H1 (cell line): ENCODE measurements at regions not wholly inside any gene's neighbourhood (a gene's known extent, or its start where the extent isn't known, plus 50 kb on each side); places are given as distances from the start of the nearest gene placed in this dataset.

ENCODE experiments used
- CTCF ChIA-PET: fragments of 300-600 bp; sonication (Branson Sonifier 250); formaldehyde crosslinking; loops from one replicate; lab custom pipeline; 2021; ENCODE audit not compliant: partially characterized antibody; lab: Charles Lee
- POLR2A ChIA-PET: fragments of 300-600 bp; sonication (Branson Sonifier 250); formaldehyde crosslinking; loops from one replicate; lab custom pipeline; 2021; ENCODE audit warnings: inconsistent platforms; ENCODE audit not compliant: partially characterized antibody; lab: Charles Lee
- DNase-seq, 2 experiments: peaks; one replicate each; pipeline versions ENCODE4 v3.0.0 to v3.0.0-alpha.2; 2010 to 2022; ENCODE audit warnings: low spot score in 2 of 2, low read depth in 1 of 2, mixed read lengths in 1 of 2
- FAIRE-seq: peaks from 2 replicates; lab custom pipeline; 2011; peaks lifted over from hg19 to GRCh38; lab: Jason Lieb, UNC
- H2AFZ ChIP-seq: 2 replicates; pipeline ENCODE4 v1.8.1; 2012; ENCODE audit warnings: low read length, inconsistent platforms
- H2AK5ac ChIP-seq: 2 replicates; pipeline ENCODE4 v1.6.1; 2013; ENCODE audit warnings: low read depth, low read length
- H2BK120ac ChIP-seq: replicated peaks from 2 replicates; pipeline ENCODE3; 2013; ENCODE audit warnings: low read depth, low read length, inconsistent platforms
- H2BK12ac ChIP-seq: 2 replicates; pipeline ENCODE4 v1.6.1; 2013; ENCODE audit warnings: low read depth, low read length
- H2BK15ac ChIP-seq: 2 replicates; pipeline ENCODE4 v1.6.1; 2013; ENCODE audit warnings: low read length
- H2BK20ac ChIP-seq: 2 replicates; pipeline ENCODE4 v1.6.1; 2013; ENCODE audit warnings: low read length
- H2BK5ac ChIP-seq: 2 replicates; pipeline ENCODE4 v1.6.1; 2013; ENCODE audit warnings: low read depth, low read length
- H3K14ac ChIP-seq: 2 replicates; pipeline ENCODE4 v1.6.1; 2013; ENCODE audit warnings: inconsistent platforms; ENCODE audit not compliant: insufficient read length
- H3K18ac ChIP-seq: 2 replicates; pipeline ENCODE4 v1.6.1; 2013; ENCODE audit warnings: low read length; ENCODE audit errors: extremely low read depth
- H3K23ac ChIP-seq: 2 replicates; pipeline ENCODE4 v1.6.1; 2013; ENCODE audit warnings: inconsistent platforms; ENCODE audit not compliant: insufficient read length
- H3K23me2 ChIP-seq: 2 replicates; pipeline ENCODE4 v1.6.1; 2013; ENCODE audit warnings: low read depth, low read length
- H3K27ac ChIP-seq: 2 replicates; pipeline ENCODE4 v1.6.1; 2011; ENCODE audit warnings: low read depth, low read length, inconsistent platforms
- H3K27me3 ChIP-seq, 4 experiments: replicated peaks in 1 of 4; 1 replicate in 1 of 4; 2 replicates in 3 of 4; pipeline versions ENCODE4 v1.6.1 to v1.8.1; 2011 to 2013; ENCODE audit warnings: low read length in 3 of 4, mild to moderate bottlenecking in 3 of 4, inconsistent platforms in 2 of 4, mixed read lengths in 2 of 4, moderate library complexity in 1 of 4; ENCODE audit not compliant: control insufficient read depth in 3 of 4, insufficient read depth in 3 of 4; ENCODE audit errors: extremely low read depth in 1 of 4
- H3K36me3 ChIP-seq, 4 experiments: 2 replicates each; pipeline versions ENCODE4 v1.6.1 to v1.8.1; 2011 to 2013; ENCODE audit warnings: mild to moderate bottlenecking in 4 of 4, low read length in 3 of 4, moderate library complexity in 2 of 4, control low read depth in 1 of 4, inconsistent platforms in 1 of 4; ENCODE audit not compliant: insufficient read depth in 4 of 4, control insufficient read depth in 2 of 4
- H3K4ac ChIP-seq: replicated peaks from 2 replicates; pipeline ENCODE3; 2013; ENCODE audit warnings: low read length, low read depth, mixed read lengths, inconsistent platforms; ENCODE audit not compliant: insufficient read length
- H3K4me1 ChIP-seq, 4 experiments: replicated peaks in 1 of 4; 1 replicate in 1 of 4; 2 replicates in 3 of 4; pipeline versions ENCODE4 v1.6.1 to v1.8.1; 2011 to 2013; ENCODE audit warnings: low read length in 3 of 4, inconsistent platforms in 2 of 4, mixed read lengths in 1 of 4; ENCODE audit not compliant: insufficient read depth in 4 of 4, control insufficient read depth in 3 of 4
- H3K4me2 ChIP-seq, 2 experiments: 2 replicates each; pipeline versions ENCODE4 v1.6.1 to v1.8.1; 2011 to 2013; ENCODE audit warnings: low read depth in 2 of 2, low read length in 2 of 2, control low read depth in 1 of 2, inconsistent platforms in 1 of 2, mild to moderate bottlenecking in 1 of 2; ENCODE audit not compliant: insufficient read depth in 1 of 2
- H3K4me3 ChIP-seq, 4 experiments: fragments of 200-600, 300-600 bp in 1 of 4; sonication (generic), shearing (Covaris generic), sonication (Bioruptor Twin) in 1 of 4; 2 replicates each; pipeline versions ENCODE4 v1.5.1 to v1.8.1; 2011 to 2016; ENCODE audit warnings: low read length in 4 of 4, low read depth in 3 of 4, control low read depth in 2 of 4, inconsistent platforms in 2 of 4, mild to moderate bottlenecking in 2 of 4, mixed read lengths in 1 of 4, moderate library complexity in 1 of 4; ENCODE audit not compliant: insufficient read depth in 2 of 4; ENCODE audit errors: extremely low read depth in 1 of 4
- H3K56ac ChIP-seq: replicated peaks from 2 replicates; pipeline ENCODE3; 2013; ENCODE audit warnings: low read depth, mild to moderate bottlenecking, mixed read lengths, low read length, inconsistent platforms; ENCODE audit not compliant: insufficient read length
- H3K79me1 ChIP-seq: 2 replicates; pipeline ENCODE4 v1.6.1; 2013; ENCODE audit warnings: low read depth, low read length, control low read depth
- H3K79me2 ChIP-seq, 2 experiments: 2 replicates each; pipeline versions ENCODE4 v1.6.1 to v1.8.1; 2012 to 2013; ENCODE audit warnings: low read length in 2 of 2, mild to moderate bottlenecking in 2 of 2, inconsistent platforms in 1 of 2; ENCODE audit not compliant: insufficient read depth in 2 of 2, control insufficient read depth in 1 of 2
- H3K9ac ChIP-seq, 4 experiments: replicated peaks in 1 of 4; 1 replicate in 1 of 4; 2 replicates in 3 of 4; pipeline versions ENCODE4 v1.6.1 to v1.8.1; 2011 to 2013; ENCODE audit warnings: low read depth in 3 of 4, low read length in 3 of 4, control low read depth in 2 of 4, mild to moderate bottlenecking in 2 of 4, moderate library complexity in 2 of 4, inconsistent platforms in 1 of 4; ENCODE audit errors: extremely low read depth in 1 of 4
- H3K9me3 ChIP-seq, 2 experiments: 2 replicates each; pipeline versions ENCODE4 v1.6.1 to v1.8.1; 2012 to 2013; ENCODE audit warnings: mild to moderate bottlenecking in 2 of 2, moderate library complexity in 2 of 2, control low read depth in 1 of 2, inconsistent platforms in 1 of 2, low read depth in 1 of 2, low read length in 1 of 2, mixed read lengths in 1 of 2; ENCODE audit not compliant: insufficient read depth in 2 of 2
- H4K20me1 ChIP-seq, 2 experiments: replicated peaks in 1 of 2; 2 replicates each; pipeline versions ENCODE3 to v1.8.1; 2011 to 2013; ENCODE audit warnings: inconsistent platforms in 2 of 2, low read length in 2 of 2, mild to moderate bottlenecking in 1 of 2; ENCODE audit not compliant: insufficient read depth in 2 of 2, control insufficient read depth in 1 of 2
- H4K5ac ChIP-seq: 2 replicates; pipeline ENCODE4 v1.6.1; 2013; ENCODE audit warnings: low read length, low read depth, mixed read lengths, inconsistent platforms; ENCODE audit not compliant: insufficient read length
- H4K8ac ChIP-seq: 2 replicates; pipeline ENCODE4 v1.8.0; 2013; ENCODE audit warnings: mild to moderate bottlenecking, moderate library complexity, low read length, inconsistent platforms; ENCODE audit not compliant: insufficient read depth; ENCODE audit errors: extremely low read depth
- H4K91ac ChIP-seq: replicated peaks from 2 replicates; pipeline ENCODE3; 2013; ENCODE audit warnings: low read length, mixed read lengths, inconsistent platforms; ENCODE audit not compliant: insufficient read length
- ATF2 ChIP-seq: IDR thresholded peaks from 2 replicates; pipeline ENCODE4 v1.6.1; 2012; ENCODE audit warnings: low read length, inconsistent platforms
- CBX5 ChIP-seq: fragments of 300-800, 300-1000 bp; sonication (generic); IDR thresholded peaks from 2 replicates; pipeline ENCODE4 v1.7.1; 2016; ENCODE audit warnings: antibody characterized with exemption, low read length, low read depth
- CEBPB ChIP-seq: IDR thresholded peaks from 2 replicates; pipeline ENCODE4 v1.6.1; 2012; ENCODE audit warnings: low read depth, low read length
- POLR2AphosphoS5 ChIP-seq: IDR thresholded peaks from 2 replicates; pipeline ENCODE4 v1.6.1; 2011; ENCODE audit warnings: low read depth, low read length
- RNF2 ChIP-seq: fragments of 200-900, 300-1000 bp; sonication (generic); IDR thresholded peaks from 2 replicates; pipeline ENCODE4 v1.7.1; 2016; ENCODE audit warnings: borderline replicate concordance, low read depth, mild to moderate bottlenecking, antibody characterized with exemption, low read length; ENCODE audit not compliant: poor library complexity, severe bottlenecking; ENCODE audit errors: missing control alignments
- TEAD4 ChIP-seq: IDR thresholded peaks from 2 replicates; pipeline ENCODE4 v1.6.1; 2012; ENCODE audit warnings: low read depth, low read length, inconsistent platforms, mixed read lengths
- WGBS, 2 experiments: shearing (Covaris generic) in 1 of 2; methylation state at CpG; one replicate each; pipeline versions ENCODE4 v1.1.6 to v1.1.7; 2013 to 2015; ENCODE audit warnings: low lambda C conversion rate in 2 of 2, mixed read lengths in 2 of 2, inconsistent platforms in 1 of 2, low coverage in 1 of 2, missing lambda C conversion rate in 1 of 2; ENCODE audit not compliant: insufficient replicate concordance in 2 of 2, insufficient coverage in 1 of 2, insufficient read length in 1 of 2; ENCODE audit errors: extremely low coverage in 1 of 2, missing lambda C conversion rate in 1 of 2; 5-methylcytosine and 5-hydroxymethylcytosine counted together

GRCh38 chr1:239297910-239298309 lies 88.5 kb upstream of the CHRM3 start:
- Histone ChIP-seq H3K4me3 (no peak overlapping the region), H3K23me2 (no peaks in the 10 kb centered on the region), H3K36me3 (no peaks in the 10 kb centered on the region), H3K4me1 (no peaks in the 10 kb centered on the region), H2AFZ (no peak overlapping the region), H3K9ac (no peak overlapping the region), H2AK5ac (no peak overlapping the region), H4K5ac (no peak overlapping the region), H3K4me2 (no peak overlapping the region), H2BK20ac (no peak overlapping the region), H3K27ac (no peak overlapping the region), H4K8ac (no peak overlapping the region), H3K23ac (no peak overlapping the region), H3K27me3 (no peaks in the 10 kb centered on the region), H2BK5ac (no peak overlapping the region), H4K91ac (no peak overlapping the region), H3K79me2 (no peaks in the 10 kb centered on the region)
- ChIA-PET POLR2A (no interaction called here), CTCF (interaction anchor here (0.8 kb wide), 1 partner anchor 10 kb away, joined by 4 read pairs; no protein-coding TSS in a partner anchor)
- DNase-seq (no peak), FAIRE-seq (no peak)
- 94% methylated on average over 7 of the region's 7 CpGs; no CpG with 5 or more reads in 1 of the 2 experiments for WGBS, 2 experiments
- no peak for TF ChIP-seq CBX5
- TF ChIP-seq CEBPB: no peak
- TF ChIP-seq POLR2AphosphoS5: no peak
- no peak for TF ChIP-seq ATF2
- no peak for TF ChIP-seq TEAD4
- TF ChIP-seq RNF2: no peak
- TF ChIP-seq, all 59 proteins: peak for 0
- Histone ChIP-seq H2BK12ac (no peak overlapping the region), H3K18ac (no peak overlapping the region), H3K56ac (no peak overlapping the region), H3K9me3 (no peaks in the 10 kb centered on the region), H3K79me1 (no peaks in the 10 kb centered on the region), H2BK15ac (no peak overlapping the region), H2BK120ac (no peak overlapping the region), H3K14ac (no peak overlapping the region), H4K20me1 (no peaks in the 10 kb centered on the region), H3K4ac (no peak overlapping the region)
